HG02623 (cell line): ENCODE measurements at regions not wholly inside any gene's neighbourhood (a gene's known extent, or its start where the extent isn't known, plus 50 kb on each side); places are given as distances from the start of the nearest gene placed in this dataset.

Source experiments
- ATAC-seq: cut with Tn5 transposase; IDR thresholded peaks from one replicate; pipeline ENCODE4 v1.9.1; 2021; ENCODE audit warnings: moderate library complexity; ENCODE audit not compliant: unreplicated experiment

DNA sequence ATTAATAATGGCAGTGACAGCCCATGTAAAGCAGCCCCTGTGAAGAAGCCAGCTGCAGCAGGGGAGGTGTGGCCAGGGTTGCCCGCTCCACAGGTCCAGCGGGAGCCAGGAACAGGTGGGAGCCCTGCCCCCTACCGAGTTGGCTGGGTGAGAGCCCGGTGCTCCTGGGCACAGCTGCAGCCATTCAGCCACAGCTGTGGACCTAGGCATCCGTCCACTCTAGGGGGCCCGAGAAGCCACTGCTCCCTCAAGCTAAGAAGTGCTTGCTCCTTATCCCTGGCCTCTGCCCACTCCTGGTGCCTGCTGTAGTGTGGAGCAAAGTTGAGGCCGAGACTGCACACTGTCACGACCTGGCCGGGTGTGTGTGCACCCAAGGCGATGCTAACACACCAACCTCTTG, 1469.0 kb downstream of the PCDH7 start:
- ATAC-seq = no peak

DNA sequence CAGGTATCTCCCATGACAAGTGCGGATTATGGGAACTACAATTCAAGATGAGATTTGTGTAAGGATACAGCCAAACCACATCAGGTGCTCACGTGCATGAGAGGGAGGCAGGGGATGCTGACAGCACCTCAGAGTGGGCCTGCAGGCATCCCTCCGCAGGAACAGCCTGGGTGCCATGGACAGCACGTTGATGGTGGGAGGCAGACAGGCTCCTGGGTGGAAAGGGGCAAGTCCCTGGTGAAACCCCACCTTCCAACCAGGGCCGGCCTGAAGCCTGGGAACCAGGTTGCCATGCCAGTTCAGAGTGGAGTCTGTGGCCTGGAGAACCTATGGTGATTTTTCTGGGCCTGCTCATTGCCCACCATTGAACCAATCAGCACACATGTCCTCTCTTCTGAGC, 1469.6 kb downstream of the PCDH7 start:
- no peak for ATAC-seq

DNA sequence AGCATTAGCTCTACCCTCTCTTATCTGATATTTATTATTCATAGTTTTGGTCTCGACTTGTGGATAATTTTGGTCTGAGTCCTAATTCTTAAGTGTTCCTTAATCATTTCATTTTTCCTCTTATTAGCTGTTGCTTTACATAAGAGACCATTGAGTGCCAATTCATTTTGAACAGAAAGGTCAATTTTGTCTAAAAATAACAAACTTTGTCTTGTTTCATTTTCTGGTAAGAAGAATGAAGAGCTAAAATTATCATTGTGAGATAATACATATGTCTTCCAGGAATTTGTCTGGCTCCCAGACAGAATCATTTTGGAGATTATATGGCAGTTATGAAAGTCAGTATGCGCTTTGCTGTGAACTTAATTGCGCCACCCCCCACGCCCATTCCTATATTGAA, 1471.8 kb downstream of the PCDH7 start:
- ATAC-seq = no peak

DNA sequence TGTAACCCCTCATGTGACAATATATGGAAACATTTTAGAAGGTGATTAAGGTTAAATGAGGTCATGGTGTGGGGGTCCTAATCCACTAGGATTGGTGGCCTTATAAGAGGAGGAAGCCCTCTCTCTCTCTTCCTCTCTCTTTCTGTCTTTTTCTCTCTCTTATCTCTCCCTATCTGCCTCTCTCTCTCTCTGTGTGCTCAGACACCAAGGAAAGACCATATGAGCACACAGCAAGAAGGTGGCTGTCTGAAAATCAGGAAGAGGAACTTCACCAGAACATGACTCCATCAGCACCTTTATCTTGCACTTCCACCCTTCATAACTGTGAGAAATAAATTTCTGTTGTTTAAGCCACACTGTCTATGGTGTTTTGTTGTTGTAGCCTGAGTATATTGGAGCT, 1472.2 kb downstream of the PCDH7 start:
- ATAC-seq = no peak

DNA sequence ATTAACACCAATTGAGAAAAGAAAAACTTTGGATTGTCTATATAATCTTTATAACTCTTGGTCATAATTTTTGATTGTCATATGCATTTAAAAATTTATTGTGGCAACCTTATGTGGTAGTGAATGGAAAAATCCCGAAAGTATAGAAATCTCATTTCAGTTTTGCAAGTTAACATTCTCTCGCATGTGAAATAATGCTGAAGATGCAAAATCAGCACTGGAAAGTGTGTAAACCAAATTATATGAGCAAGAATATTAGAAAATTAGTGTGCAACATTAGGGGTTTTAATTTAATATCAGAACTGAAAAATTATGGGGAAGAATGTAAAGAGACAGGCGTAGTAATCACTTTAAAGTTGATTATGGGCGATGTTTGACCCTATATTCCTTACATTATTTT, 1472.8 kb downstream of the PCDH7 start:
- no peak for ATAC-seq

DNA sequence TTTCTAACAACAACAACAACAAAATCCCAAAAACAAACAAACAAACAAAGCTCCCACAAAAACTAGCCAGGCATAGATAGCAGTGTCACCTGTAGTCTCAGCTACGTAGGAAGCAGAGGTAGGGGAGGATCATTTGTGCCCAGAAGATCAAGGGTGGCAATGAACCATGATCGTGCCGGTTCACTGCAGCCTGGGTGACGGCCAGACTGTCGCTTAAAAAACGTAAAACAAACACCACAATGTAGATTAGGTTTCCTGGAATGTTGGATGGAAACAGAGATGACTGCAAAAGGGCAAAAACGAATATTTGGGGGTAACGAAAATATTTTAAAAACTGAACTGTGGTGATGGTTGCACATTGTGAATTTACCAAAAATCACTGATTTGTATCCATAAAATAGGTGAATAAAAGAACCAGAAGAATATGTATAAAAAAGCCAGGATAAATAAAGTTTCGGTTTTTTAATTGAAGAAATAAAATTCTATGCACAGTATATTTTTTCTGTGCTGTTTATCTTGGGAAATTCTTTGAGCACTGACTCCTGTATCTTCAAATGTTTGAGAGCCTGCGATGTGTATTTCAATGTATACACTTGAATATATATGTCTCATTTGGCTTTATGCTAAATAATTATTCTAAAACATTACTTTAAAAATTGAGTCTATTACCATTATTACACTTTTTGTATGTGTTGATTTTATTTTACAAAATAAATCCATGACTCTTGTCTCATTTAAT, 1477.0 kb downstream of the PCDH7 start:
- ATAC-seq = no peak

DNA sequence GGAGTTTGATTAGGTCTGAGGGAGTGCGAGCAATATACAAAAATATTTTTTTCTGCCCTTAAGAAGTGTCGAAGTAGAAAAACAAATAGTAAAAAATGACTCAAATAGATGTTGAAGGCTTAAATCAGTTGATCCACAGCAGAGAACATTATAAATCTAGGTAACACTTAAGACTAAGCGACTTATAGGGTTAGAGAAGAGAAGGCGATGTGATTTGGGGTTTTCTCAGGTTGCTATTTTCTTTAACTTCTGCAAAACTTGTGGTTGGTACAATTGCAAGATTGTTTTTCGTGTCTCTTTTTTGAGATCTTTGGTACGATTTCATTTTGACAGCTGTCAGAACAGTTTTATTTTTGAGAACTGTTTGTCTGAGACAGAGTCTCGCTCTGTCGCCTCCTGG, 1479.5 kb downstream of the PCDH7 start:
- no peak for ATAC-seq

- ATAC-seq = no peak
Measured at GRCh38 chr4:32203340-32203739, 1483.2 kb downstream of the PCDH7 start.

GRCh38 chr4:32206756-32207155, 1486.6 kb downstream of the PCDH7 start:
- no peak for ATAC-seq

- ATAC-seq = no peak
Measured at GRCh38 chr4:32207456-32207855, 1487.3 kb downstream of the PCDH7 start.

DNA sequence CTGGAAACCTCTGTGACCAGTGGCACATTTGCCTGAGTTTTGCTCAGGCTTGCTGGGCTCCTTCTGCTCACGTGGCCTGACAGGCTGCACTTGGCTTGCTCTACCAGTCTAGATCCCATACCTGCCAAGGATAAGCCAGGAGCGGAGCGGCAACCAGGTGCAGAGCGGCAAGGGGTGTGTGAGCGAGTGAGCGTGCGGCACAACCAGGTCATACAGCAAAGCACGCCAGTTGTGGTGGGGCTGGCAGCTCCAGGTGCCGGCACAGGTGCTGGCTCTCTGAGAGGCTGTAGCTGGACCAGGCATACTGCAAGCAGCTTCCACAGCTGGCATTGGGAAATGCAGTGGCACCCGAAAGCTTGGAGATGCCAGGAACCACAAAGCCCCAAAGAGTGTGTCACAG, 1495.1 kb downstream of the PCDH7 start:
- no peak for ATAC-seq

DNA sequence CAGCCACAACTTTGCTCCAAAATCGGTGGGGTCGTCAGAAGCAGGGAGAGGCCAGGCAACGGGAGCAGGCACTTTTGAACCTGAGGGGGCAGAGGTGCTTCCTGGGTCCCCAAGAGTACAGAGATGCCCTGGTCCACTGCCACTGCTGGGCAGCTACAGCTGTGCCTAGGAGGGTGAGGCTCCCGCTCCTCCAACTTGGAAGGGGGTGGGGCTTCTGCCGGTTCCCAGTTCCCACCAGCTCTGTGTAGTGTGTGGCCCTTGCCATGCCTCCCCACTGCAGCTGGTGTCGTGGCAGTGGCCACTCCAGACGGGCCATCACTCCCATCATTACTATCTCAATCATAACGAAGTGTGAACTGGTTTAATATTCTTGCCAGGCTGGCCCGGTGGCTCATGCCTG, 1496.3 kb downstream of the PCDH7 start:
- no peak for ATAC-seq

GRCh38 chr4:32219306-32220075, 1499.3 kb downstream of the PCDH7 start:
- ATAC-seq = no peak

- ATAC-seq = no peak
Measured at GRCh38 chr4:32226204-32226603, 1506.0 kb downstream of the PCDH7 start.

- no peak for ATAC-seq
Measured at GRCh38 chr4:32226733-32227132, 1506.6 kb downstream of the PCDH7 start.

- ATAC-seq = no peak
Measured at GRCh38 chr4:32243926-32244325, 1523.8 kb downstream of the PCDH7 start.

GRCh38 chr4:32249040-32249439, 1528.9 kb downstream of the PCDH7 start:
- ATAC-seq = no peak

DNA sequence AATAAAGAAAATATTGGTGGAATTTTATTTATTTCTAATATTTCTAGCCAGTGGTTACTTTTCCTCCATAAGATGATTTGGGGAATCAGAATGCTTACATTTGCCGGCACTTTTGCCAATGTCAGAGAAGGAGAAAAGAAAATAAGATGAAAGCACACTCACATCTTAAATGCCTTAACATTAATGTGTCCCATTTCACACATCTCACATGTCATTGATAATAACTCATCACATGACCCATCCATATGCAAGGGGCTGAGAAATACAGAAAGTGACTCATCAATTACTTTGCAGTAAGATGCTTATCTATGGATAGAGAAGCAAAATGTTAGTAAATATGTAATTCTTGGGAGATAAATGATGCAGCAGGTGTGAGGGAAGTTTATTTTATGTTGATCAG, 1531.0 kb downstream of the PCDH7 start:
- no peak for ATAC-seq

- no peak for ATAC-seq
Measured at GRCh38 chr4:32251926-32252325, 1531.8 kb downstream of the PCDH7 start.

GRCh38 chr4:32254216-32254615, 1534.0 kb downstream of the PCDH7 start:
- ATAC-seq = no peak

DNA sequence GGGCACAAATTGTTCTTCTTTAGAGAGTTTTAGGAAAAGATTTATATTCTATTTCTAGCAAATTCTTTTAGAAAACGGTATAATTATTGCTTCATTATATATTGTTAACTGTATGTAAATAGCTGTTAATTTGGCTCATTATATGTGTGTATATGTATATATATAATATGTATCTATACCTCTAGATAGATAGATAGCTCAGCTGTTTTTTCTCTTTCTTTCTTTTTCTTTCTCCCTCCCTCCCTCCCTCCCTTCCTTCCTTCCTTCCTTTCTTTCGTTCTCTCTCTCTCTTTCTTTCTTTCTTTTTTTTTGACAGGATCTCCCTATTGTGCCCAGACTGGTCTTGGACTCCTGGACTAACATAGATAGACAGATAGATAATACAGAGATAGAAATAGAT, 1538.8 kb downstream of the PCDH7 start:
- no peak for ATAC-seq

DNA sequence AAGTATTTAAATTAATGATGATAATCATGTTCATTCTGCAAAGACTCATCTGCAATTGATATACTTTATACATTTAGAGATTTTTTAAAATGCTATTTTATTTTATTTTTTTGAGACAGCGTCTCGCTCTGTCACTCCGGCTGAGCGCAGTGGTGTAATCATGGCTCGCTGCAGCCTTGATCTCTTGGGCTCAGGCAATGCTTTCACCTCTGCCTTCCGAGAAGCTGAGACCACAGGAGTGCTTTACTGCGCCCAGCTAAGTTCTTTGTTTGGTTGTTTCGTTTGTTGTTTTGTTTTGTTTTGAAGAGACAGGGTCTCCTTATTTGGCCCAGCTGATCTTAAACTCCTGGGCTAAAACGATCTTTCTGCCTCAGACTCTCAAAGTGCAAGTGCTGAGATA, 1541.0 kb downstream of the PCDH7 start:
- ATAC-seq = no peak

DNA sequence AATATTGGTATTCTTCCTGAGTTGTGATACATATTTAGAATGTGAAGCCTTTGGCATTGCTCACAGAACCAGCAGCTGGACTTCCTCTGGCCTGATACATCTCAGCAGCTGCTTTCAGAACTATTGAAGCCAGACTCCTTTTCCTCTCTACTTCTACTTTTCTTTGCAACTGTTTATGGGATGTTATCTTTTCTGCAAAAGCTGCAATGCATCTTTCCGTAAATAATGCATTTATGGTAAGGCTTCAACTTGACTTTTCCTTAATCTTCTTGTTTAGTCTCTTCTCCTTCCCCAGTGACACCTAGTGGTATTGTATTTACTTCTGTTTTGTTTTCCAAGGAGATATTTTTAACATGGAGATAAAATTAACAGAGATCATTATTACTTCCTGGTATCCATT, 1548.7 kb downstream of the PCDH7 start:
- ATAC-seq = no peak
